Transverse colon (tissue), 3 donors: ENCODE measurements at regions not wholly inside any gene's neighbourhood (a gene's known extent, or its start where the extent isn't known, plus 50 kb on each side); places are given as distances from the start of the nearest gene placed in this dataset.

Experiments
- CTCF ChIP-seq, 5 experiments: fragments of 200-600 bp in 3 of 5; fragments of 450-650 bp in 2 of 5; sonication (generic) in 3 of 5; IDR thresholded peaks; 1 replicate in 2 of 5; 2 replicates in 3 of 5; pipeline ENCODE4 v1.5.1; 2016 to 2017; ENCODE audit warnings: antibody characterized with exemption in 5 of 5, inconsistent platforms in 3 of 5, mild to moderate bottlenecking in 2 of 5, moderate library complexity in 1 of 5
- EP300 ChIP-seq: sonication (generic); formaldehyde crosslinking; IDR thresholded peaks from one replicate; pipeline ENCODE4 v1.6.1; 2017; ENCODE audit warnings: antibody characterized with exemption, low read depth

DNA sequence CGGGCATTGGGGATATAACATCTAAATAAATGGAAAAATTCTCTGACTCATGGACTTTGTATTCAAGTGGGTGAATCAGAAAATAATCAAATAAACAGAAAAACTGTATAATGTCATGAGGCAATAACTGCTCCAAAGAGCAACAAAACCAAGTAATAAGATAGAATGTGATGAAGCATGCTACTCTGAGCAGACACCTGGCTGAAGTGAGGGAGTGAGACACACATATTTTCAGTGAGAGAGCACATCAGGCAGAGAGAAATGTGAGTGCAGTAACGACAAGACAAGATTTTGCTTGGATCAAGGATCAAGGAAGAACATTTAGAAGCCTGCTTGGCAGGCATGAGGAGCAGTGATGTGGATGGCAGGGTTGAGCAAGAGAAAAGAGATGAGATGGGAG is 75.8 kb upstream of the CCDC91 start:
- TF ChIP-seq EP300 (no peak), CTCF (IDR thresholded peaks at IDR 0.05) (no peak)
